Retina (tissue), 1 donor: ENCODE measurements at regions not wholly inside any gene's neighbourhood (a gene's known extent, or its start where the extent isn't known, plus 50 kb on each side); places are given as distances from the start of the nearest gene placed in this dataset.
"Not testable (repeated sequence)": the region's sequence is repeated elsewhere in the genome, so short reads cannot be mapped to it uniquely, and the experiment has no call there.

Source experiments
- DNase-seq: peaks from one replicate; pipeline ENCODE4 v3.0.0-alpha.2; 2016

DNA sequence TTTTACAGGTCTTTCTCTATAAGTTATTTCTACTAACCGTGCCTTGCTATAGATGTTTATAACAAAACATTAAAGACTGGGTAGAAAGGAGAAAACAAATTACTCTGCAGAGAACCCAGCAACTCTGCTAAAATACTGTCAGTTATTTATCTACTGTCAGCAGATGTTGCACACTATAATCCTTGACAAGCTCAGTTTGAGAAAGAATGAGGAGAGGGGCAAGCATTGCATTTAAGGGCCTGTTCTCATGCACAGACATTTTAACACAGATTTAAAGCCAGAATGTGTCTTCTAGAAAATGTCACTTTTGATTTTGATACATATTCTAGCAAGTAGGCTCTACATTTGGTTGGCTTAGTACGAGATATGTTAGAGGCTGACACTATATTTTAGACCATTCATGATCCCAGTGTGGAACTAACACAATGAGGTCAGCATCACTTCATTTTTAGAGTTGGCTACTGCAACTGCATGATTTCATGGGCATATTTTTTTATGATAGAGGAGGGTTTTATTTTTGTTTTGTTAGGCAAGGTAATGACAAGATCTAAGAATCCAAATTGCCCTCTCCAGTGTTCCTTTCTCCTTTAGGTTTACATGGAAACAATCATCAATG, 516.4 kb downstream of the ZEB2 start:
- DNase-seq = no peak

DNA sequence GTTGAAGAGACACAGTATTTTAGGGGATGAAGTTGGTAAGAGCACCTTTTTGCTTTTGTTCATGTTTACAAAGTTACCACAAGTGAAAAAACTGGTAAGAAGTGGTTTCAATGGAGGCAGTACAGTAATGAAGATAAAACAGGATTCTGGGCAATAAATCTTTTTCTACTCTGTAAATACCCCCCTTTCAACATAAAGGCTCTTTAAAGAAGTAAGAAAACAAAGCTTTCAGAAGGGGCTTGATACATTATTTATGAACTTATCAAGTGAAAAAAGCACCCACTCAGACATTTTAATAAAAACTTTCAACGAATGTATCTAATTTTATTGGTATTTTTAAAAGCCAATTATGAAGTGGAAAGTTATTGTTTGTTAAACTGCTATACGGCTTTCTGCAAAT, 522.9 kb downstream of the ZEB2 start:
- DNase-seq = no peak

DNA sequence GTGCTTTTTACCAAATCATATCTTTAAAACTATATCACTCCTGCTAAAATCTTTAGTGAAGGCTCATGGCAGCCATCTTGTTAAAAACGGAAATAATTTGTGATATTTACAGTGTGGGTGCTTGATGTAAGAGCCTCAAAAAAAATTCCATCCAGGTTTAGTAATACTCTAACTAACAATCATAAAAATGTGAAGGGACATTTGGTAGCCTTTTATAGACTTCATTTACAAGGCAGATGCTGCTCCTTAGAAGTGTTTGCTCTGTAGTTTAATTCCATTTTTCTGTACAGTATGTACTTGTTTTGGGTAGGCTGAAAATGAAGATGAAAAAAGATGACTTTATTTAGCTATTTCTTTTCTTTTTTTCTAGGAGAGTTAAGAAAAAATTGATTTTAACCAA, 525.0 kb downstream of the ZEB2 start:
- no peak for DNase-seq

DNA sequence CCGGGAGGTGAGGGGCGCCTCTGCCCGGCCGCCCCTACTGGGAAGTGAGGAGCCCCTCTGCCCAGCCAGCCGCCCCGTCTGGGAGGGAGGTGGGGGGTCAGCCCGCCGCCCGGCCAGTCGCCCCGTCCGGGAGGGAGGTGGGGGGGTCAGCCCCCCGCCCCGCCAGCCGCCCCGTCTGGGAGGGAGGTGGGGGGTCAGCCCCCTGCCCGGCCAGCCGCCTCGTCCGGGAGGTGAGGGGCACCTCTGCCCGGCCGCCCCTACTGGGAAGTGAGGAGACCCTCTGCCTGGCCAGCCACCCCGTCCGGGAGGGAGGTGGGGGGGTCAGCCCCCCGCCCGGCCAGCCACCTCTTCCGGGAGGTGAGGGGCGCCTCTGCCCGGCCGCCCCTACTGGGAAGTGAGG, 528.3 kb downstream of the ZEB2 start:
- not testable (repeated sequence) for DNase-seq

DNA sequence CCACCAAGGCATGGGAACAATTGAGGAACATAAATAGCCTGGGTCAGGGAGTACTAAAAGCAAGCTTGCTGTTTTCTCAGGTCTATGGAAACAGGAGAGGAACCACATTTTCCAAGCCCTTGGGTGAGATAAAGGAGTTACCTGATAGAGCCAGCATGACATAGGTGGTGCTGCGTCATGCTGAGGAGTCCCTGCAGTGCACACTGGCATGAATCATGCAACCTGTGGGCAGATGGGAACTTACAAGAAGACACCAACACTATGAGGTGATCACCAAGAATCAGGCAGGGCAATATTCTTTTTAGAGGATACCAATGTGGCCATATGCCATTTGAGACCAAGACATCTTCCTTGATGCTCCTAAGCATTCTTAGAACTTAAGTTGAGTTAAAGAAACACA, 531.8 kb downstream of the ZEB2 start:
- no peak for DNase-seq

DNA sequence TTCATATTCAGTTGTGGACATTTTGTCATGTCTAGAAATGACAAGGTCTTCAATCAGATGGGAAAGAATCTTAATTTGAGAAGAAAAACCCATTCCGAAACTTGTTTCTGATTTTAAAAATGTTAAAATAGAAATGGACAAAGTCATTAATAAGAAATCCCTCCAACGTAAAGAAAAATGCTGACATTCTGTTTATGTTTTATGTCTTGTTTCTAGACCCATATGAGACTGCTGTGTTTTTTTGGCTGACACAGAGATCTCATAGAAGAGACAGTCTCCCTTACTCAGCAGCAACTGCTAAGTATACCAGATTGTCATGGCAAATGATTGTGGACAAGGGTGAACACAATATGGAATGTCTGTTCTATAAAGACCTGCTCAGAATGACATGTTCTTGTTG, 538.5 kb downstream of the ZEB2 start:
- DNase-seq = no peak

DNA sequence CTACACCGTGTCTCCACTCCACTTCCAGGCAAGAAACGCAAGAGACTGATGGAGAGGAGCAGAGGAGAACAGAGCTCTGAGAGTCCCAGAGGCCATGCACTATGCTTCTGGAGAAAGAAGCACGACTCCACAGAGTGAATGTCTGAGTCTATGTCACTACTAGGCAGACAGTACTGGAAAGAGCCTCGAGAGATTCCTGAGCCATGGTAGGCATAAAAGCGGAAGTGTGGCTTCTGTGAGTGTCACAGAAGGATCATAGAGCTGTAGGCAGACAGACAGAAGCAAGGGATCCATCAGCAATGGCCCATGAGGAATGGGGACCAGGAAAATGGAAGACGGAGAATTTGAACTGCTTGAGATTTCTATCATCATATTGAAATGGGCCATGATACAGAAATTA, 542.6 kb downstream of the ZEB2 start:
- DNase-seq = no peak

DNA sequence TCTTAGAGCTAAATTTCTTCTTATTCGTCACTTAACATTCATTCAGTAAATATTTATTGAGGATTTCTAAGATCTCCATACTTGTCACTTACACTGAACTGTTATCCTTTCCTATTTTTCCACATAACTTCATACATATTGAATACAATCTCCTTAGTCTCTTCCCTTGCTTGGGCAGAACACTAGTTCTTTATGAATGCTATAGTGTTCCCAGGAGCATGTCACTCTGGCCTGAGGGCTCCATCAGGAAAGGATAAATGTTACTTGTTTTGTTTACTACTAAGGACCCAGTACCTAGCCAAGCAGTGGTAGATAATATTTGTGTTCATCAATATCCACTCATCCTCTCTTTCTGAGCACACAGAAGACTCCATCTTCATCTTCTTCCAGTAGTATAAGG, 544.7 kb downstream of the ZEB2 start:
- DNase-seq = no peak

DNA sequence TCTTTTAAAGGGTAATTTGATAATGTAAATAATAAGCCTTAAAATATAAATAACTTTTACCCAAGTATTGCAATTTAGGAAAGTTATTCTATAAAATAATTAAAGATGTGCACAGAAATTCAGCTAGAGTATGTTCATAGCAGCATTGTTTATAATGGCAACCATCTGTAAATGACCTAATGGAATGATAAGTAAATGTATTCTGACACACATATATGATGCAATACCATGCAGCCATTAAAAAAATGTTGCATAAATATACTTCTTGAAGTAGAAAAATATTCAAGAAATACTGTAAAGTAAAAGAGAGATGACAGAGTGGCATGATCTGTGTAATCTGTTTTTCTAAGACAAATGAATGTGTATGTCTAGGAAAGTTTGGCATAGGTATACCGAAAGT, 545.7 kb downstream of the ZEB2 start:
- no peak for DNase-seq

DNA sequence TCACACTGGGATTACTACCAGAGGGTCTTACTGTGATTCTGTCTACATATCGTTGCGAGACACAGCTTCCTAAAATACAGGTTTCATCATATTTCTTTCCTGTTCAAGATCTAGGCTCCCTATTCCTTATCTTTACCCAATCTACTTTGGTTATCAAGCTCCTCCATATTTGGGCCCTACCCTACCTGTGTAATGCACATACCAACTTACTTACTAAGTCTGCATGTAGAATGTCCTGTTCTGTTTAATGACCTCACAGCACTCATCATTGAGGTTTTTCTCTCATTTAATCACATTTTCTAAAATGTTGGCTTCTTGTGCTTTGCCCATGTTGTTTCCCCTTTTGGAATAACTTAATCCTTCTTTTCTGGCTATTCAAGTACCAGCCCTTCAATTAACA, 551.1 kb downstream of the ZEB2 start:
- DNase-seq = no peak

DNA sequence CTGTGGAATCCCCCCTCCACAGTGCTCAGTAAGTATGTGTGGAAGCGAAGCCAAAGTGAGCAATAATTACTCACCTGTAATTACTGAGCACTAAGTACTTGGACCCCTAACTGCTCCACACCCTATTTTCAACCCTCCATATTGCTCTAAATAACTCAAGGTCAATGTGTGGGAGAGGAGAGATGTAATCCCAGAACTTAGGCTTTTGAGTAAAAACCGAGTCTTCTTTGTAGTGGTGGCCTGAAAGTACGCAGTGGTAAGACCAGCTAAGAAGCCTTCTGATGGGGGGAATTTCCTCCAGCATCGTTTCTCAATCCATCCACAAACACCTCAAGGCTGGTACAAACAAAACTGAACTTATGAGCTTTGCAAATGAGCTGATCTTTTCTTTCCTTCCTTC, 551.6 kb downstream of the ZEB2 start:
- no peak for DNase-seq

DNA sequence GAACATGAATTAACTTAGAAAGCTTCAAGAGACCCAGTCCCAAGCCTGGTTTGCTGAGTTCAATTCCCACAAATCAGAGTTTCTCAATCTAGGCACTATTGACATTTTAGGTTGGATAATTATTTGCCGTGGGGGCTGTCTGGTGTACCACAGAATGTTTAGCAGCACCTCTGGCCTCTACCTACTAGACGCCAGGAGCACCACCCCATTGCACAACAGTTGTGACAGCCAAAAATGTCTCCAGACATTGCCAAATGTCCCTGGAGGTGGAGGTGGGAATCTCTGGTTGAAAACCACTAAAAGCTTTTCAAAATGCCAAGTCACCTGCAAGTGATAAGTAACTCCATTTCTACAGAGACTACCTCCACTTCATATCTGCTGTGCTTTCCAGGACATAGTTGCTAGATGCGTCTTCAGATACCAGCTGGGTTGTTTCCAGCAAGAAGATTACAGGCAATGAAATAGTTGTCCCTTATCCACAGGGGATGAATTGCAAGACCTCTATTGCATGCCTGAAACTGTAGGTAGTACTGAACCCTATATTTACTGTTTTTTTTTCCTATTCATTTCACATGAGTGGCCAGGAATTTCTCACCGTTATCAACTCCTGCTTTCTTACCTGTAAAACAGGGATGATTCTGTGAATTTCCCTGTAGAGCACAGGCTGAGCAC, 554.3 kb downstream of the ZEB2 start:
- no peak for DNase-seq

DNA sequence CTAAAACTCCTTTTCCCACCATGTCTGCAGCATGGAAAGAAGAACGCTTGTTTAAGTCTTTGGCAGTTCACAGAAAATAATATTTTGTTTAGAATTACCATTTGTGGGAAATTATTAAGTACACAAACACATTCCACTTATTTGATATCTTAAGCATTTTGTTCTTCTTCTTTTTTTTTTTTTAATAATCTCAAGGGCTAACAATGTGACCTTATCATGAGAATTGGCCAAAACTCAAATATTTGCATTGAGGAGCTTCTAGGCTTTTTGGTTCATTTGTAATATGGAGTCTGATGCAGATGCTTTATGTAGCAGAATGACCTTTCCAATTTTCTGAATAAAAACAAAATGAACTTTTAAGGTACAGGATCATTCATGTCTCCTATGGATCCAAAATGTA, 555.0 kb downstream of the ZEB2 start:
- no peak for DNase-seq

DNA sequence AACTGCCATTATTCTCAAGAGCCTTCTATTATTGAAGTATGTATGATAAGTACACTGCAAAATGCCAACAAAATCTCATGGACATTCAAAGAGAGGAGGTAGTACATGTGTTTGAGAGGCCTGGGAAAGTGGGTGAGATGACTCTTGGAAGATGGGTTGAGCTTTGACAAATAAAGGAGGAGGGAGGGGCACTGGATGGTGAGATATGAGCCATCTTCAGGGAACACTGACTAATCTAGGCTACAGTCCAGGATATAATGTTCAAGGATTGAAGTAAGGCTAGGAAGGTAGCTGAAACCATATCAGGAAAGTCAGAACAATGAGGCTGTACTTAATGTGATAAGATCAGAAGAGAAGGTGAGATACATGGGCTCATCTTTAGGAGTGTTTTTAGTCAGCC, 559.7 kb downstream of the ZEB2 start:
- DNase-seq = no peak

DNA sequence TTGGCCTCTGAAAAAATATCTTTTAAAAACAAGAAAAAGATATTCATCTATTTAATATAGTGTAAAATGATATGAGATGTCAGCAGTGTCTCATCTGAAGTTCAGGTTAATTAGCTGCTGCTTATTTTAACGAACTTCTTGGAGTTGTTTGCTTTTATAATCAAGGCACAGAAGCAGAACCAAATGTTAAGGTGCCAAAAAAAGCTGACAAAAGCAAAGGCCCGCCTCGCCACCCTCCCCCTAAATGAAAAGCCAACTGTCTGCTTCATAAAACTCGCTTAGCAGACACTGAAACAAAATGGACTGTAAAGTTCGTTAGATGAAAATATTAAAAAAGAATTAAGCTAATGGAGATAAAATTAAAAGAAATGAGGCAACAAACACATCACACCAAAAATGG, 562.6 kb downstream of the ZEB2 start:
- no peak for DNase-seq

DNA sequence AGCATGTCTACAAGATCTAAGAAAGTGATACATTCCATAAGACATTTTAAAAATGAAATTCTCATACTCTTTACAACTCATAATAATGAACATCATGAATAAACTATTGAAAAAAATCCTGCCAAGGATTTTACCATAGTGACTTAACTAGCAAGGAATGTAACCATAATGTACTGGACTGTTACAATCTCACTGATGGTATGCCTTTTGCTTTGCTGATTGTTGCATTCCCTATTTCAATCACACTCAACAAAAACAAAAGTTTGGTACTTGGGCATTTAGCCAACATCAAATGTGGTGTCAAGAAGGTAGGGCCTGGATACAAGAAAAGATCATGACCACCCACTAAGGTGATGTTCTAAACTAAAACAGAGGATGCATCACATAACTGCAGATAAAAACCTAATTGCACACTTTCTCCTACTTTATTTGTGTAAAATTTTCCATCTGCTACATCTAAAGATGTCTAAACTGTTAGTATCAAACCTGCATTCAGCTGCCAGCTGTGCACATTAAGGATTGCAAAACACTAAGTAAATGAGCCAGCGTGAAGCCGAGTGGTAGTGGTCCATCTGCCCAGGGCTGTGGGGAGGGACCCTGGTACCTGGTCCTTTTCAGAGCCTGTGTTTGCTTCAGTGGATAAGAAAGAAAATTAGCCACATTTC, 564.4 kb downstream of the ZEB2 start:
- DNase-seq = no peak

DNA sequence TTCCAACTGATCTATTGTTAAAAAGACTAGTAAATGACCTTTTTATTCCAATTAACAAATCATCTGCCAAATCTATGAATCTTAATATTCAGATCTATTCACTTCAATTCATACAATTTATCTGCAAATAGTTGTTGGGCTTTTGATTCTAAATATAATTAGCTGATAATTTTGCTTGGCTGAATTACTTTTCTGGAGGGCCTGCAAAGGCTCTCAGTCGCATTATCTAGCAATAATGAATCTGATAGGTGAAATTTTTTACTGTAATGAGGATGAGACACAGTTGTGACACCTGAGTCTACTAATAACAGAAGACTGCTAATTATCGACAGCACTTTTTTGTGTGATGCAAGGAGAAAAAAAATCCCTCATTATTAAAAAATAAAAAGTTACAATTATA, 565.1 kb downstream of the ZEB2 start:
- DNase-seq = no peak

DNA sequence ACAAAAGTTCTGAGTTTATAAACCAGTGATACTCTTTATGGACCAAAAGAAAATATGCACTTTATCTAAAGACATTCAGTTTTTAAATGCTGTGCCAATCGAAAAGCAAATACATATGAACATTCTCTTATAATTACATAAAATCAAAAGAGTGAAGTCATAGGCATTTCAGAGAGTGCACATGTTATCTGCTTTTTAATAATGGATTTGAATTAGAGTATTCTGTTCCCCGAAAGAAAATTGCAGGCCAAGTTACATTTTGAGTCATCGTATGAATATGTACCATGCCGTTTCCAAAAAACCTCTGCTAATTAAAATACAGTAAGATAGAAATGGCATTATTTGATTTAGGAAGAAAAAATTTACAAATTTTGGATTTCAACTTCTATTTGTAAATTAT, 565.7 kb downstream of the ZEB2 start:
- no peak for DNase-seq

DNA sequence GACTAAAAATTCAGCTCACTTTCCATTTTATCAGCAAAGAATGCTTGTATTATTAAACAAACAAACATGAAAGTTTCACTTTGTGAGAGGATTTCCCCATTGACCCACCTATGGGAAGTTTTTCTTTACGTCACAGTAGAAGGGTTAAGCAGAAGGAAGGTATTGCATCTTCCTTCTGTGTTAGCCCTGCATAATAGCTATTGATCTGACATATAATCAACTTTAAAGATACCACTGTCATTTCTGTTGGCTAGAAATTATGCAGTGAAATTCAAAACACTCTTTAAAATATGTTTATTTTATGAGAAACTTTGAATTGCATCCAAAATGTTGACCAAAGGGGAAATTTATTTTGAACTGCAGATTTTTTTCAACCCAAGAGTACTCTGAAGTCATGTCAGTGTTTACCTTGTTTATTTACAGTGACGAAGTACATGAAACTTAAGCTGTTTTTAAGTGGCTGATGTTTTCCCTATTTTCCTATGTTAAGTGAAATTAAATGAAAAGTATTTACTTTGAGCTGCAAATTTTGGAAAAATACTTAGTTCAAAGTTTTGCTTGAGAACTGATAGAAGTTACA, 566.4 kb downstream of the ZEB2 start:
- DNase-seq = no peak

DNA sequence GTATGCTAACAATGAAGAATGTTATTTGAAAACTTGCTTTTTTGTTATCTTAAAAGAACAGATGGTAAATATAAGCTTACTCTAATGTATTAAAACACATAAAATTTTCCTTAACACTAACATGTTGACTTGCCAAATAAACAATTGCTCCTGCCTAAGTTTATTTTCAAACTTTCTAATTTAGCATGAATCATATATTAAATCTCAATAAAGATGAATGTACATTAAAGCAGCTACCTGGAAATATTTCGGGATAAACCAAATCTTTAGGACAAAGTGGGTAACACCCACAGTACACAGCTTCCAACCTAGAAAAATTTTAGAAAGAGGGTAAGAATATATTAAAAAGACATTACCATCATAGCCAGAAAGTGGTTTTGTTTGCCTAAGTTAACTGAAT, 567.4 kb downstream of the ZEB2 start:
- no peak for DNase-seq

DNA sequence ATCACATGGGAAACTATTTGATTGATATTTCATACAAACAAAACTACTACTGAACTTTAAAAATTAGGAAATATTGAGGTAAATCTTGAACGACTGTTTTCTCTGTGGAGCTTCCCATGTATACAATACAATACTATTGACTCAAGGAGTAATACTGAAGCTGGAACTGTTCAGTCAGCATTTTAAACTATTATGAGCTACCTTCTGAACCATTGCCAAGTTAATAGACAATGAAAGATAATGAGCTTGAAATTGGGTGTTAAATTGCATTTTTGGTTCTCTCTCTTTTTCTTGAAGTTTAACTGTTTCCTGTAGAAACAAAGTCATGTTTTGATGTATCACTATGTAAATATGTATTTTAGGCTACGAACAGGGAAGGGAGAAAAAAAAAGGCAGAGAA, 569.2 kb downstream of the ZEB2 start:
- no peak for DNase-seq

DNA sequence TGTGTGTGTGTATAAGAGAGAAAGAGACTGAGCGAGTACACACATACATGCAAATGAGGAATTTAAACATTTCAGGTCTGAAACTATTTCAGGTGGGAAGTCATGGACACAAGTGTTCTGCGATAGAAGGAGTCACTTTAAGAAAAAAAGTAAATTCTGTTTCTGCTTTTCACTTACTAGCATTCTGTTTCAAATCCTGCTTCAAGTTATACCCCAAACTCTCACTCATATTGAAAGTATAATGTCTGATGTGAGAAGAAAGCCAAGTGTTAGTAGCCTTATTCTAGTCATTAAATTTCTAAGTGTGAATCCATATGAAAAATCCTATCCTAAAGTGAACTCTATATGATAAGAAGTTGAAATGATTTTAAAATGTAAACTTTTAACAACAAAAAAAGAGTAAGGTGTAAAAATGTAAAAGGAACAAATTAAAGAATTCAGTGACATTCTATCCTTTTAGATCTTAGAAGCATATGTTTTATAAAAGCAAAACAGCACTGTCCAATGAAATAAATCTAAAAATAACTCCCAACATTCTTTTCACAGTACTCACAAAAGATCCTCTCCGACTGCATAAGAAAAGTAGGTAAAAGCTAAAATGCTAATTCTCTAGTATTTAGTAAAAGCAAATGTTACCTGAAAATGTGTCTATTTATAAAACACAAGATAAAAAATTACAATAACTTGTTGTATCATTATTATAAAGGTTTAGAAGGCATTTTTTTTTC, 570.6 kb downstream of the ZEB2 start:
- DNase-seq = no peak

DNA sequence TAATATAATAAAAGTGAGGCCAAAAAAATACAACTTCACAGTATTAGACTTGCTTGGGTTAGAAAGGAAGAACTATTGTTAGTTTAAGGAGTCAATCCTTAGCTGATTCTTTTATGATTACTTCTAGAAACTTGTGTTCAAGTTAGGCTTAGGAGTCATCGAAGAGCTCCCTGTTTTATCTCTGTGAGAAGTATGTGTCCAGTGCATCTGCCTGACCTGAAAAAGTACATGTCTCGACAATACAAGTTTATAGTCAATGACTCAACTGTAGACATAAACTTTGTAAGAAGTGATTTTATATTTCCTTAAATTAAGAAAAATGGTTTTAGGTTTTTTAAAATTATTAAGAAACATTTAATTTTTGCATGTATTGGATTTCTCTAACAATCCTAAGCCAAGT, 571.2 kb downstream of the ZEB2 start:
- DNase-seq = no peak
